ENCODE measurements at regions not wholly inside any gene's neighbourhood (a gene's known extent, or its start where the extent isn't known, plus 50 kb on each side); places are given as distances from the start of the nearest gene placed in this dataset.

DNA sequence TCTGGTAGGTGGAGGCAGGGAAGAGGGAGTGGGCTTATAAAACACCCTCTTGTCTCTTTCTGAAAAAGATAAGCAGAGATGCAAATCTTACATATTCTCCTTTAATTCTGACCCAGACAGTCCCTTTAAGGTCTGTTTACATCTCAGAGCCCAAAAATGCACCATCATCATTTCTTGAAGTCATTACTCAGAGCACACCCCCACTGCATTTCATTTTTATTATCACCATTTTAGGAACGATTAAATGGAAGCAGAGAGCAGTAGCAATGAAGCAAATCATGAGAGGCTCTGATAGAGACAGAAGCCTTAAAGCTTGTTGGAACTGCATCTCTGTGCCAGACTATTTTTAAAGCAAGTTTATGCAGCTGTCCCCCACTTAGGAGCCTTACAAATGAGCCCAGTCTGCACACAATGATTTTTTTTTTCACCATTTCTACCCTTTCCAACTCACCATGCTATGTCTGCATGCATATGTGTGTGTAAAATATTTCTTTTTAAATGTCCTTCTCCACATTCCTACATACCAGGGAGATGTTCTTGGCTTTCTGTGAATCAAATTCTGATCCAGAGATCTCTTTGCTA, 311.0 kb downstream of the GRIN2B start:
- no peak for DNase-seq

DNA sequence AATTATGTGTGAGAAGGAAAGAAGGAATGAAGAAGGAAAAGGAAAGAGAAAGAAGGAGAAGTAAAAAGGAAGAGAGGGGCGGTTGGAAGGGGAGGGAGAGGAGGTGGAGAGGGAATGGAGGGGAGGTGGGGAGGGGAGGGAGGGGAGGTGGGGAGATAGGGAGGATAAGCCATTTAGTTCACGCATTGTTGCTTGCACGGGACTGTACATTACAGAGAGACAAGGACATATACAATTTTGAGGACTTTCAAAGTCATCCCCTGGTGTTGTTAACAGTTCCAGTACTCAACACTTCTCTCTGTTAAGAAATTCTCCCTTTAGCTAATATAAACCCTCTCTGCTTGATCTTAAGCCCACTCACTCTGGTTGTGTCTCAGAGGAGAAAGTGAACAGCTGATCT, 312.5 kb downstream of the GRIN2B start:
- DNase-seq, result no peak

DNA sequence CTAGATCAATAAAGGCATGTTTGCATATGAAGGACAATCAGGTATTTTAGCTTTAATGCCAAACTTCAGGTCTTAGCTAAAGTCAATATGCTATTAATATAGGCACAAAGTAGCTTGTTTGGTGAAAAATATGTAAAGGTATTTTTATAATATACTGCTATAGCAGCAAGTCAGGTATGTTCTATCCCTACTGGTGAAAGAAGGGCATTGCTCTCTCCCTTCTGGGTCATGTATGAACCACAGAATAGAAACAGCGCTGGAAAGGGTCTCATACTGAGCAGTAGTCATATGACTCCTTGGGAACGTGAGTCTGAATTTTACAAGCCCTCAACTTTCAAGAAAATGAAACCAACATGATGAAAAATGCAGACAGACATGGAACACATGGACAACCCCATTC, 314.6 kb downstream of the GRIN2B start:
- DNase-seq, result no peak

DNA sequence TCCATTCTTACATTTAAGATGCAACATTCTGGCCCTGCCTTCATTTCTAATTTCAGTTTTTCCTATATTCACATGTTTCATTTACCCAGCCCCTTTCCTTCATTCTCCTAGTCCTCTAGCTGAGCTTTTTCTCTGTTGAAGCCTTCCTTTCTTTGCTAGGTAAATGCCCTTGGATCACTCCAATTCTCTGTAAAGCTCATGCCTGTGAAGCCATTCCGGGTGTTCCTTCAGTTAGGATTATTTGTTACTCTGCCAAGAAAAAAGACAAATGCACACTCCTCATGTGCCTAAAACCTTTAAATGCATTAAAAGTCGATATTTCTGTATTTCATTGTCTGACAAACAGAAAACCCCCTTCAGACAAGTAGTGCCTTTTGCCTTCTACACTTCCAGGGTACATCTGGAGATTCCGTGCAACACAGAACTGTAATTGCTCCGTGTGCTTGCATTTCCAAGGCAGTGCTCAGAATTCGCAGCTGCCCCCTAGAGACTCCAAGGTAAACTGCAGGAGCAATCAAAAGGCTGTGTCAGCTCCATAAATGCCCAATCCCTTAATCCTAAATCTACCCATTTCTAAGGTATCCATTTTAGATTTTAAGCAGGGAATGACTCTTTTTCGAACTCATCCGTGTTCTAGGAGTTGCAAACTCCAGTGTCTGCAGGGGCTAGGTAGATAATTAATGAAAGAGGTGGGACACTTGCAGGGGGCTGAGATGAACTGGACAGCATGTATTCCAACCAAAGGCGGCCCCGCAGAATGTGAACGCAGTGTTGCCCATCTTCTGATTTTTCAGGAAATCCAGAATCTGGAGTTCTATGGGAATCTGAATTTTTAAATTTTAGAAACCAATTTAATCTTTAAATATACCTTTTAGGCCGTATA, 320.2 kb downstream of the GRIN2B start:
- DNase-seq, result peak; percentile 32

DNA sequence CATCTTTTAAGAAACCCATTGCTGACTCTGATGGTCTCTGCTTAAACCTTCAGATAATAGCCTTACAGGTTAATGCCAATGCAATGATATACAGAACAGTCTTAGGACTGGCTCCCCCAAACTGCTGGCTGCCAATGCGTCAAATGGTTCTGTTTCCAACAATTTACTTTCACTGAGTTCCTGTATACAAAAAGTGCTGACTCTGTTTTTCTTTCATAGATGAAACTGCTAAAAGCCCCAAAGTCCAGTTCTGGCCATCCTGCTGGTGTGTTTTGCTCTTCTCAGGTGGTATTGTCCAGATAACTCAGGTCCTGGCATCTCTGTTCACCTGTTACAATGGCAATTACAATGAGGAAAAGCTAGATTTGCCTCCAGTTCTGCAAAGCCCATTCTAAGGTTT, 326.9 kb downstream of the GRIN2B start:
- DNase-seq, result no peak

DNA sequence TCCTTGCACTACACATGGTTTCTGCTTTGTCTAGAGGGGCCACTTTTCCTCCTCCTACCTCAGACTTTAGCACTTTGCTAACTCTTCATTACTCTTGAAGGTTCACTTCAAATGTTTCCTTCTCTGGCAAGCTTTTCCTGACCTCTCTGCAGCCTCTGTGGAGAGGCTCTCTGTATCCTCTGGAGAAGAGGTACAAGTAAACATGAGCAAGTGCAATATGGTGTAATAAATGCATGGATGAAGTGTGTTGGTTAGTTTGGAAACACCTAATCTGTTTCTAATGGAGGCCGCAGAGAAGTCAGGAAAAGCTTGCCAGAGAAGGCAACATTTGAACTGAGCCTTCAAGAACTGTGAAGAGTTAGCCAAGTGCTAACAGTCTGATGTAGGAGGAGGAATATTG, 329.3 kb downstream of the GRIN2B start:
- no peak for DNase-seq

DNA sequence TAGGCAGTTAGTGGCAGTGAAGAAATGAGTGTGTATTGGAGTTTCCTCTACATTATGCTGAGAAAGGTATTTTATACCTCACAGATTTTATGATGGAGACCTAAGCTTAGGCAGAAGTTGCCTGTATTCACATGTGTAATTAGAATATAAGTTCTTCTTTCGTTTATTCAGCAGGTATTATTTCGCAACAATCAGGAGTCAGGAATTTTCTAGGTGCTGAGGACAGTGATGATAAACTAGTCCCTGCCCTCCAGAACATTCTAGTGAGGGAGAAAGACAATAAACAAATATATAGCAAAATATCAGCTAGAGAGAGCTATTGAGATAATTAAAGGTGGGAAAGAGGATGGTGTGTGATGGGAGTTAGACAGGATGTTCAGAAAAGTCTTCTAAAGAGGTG, 345.7 kb downstream of the GRIN2B start:
- no peak for DNase-seq

DNA sequence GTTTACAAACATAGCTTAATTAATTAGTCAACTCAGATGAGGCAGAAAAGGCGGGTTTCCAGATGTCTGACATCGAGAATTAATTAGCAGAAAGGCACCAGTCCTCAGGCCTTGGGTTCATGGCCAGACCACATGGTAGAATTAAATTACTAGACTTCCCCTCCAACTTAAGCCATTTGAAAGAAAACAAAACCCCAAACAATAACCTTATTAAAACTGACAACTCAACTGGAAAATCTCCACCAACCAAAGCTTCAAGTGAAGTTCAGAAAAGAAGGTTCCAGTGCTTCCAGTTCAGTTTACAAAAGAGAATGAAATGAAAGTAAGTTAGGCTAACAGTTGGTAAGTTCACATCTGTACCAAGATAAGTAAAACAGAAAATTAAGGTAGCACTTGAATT, 349.5 kb downstream of the GRIN2B start:
- no peak for DNase-seq

DNA sequence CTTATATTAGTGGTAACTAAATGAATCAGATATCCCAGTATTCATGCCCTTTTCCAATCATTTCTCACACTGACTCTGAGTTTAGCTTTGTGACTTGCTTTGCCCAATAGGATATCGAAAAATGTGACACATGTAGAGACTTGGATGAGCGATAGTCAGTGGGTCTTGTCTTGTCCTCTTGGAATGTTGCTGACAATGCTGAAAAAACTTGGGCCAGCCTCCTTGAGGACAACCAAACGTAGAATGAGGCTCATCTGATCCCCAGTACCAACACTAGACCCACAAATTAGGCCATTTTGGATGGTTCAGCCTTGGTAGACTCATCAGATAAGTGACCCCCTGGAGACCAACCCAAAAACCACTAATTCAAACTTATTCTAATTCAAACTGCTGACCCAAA, 351.0 kb downstream of the GRIN2B start:
- no peak for DNase-seq

DNA sequence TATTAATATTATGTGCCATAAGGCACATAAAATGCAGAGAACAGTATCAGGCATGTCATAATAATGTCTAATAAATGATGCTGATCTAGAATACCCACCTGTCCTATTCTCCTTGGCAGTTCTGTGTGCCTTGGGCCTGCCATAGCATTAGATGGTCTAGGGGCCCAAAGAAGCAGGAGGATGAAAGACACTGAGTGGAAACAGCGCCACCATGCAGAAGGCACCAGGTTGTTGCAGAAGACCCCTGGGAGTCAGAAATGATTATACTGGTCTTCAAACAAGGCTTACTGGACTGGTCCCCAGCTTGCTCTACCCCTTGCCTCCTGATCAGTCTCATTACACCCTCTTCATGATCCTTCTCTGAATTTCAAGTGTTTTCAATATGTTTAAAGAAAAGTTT, 353.3 kb downstream of the GRIN2B start:
- no peak for DNase-seq

DNA sequence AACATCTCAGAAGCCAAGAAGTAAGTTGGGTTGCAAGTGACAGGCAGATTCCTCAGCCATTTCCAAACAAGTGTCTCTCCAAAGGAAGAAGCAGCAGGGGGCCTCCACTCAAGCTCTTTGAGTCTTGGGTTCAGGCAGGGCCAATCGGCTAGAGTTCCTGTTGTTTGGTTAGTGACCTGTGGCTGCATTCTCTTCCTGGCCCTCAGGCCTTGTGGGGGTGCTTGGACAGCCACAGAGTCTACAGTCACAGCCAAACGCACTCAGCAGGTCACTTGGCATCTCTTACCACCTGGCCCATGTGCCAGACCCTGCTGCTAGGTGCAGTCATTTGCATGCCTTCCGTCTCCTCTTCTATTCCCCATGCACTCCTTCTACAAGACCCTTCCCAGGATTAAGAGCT, 353.9 kb downstream of the GRIN2B start:
- DNase-seq, result no peak

DNA sequence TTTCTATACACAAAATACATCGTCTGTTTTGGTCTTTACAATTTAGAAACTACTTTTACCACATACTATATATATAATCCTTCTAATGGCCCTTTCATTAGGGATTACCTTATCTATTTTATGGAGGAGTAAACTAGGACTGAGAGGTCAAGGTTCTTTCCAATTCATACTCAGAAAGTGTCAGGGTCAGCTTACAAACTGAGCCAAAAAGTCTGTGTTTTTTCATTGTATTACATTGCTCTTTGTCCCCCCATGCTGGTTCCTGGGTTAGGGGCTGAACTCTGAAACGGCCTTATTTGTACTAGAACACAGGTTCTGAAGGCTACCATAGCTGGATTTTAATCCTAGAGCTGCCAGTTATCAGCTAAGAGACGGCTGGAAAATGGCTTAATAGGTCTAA, 368.1 kb downstream of the GRIN2B start:
- no peak for DNase-seq

DNA sequence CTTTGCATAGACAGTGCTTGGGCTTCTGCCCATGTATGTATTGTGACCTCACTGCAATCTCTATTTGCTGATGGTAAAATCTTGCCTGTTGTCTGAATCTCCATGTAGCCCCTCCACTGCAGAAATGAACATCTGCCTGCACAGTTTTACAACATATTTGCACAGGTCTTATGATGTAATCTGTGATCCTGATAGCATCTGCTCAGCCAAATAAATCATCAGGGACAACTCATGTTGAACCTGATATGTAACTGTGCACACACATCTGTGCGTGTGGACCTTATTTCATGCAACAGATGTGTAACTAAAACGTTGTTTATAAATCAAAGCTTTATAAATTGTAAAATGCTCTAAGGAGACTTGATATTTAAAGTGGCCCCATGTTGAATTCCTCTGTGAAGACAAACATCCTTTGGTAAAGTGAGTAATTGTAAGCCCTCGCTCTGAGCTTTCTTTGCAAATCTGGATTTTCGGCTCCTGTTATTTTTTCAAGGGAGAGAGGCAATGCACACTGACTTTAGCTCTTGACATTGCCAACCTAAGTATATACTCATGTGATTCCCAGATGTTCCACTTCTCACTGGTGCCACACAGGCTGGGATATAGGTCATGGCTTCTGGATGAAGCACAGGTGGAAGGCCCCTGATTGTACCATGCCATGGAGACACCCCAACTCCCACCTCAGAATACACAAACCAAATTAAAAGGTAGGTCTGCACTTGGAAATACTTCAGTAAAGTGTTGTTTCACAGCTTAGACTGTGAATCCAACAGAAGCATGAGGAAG, 371.3 kb downstream of the GRIN2B start:
- no peak for DNase-seq

DNA sequence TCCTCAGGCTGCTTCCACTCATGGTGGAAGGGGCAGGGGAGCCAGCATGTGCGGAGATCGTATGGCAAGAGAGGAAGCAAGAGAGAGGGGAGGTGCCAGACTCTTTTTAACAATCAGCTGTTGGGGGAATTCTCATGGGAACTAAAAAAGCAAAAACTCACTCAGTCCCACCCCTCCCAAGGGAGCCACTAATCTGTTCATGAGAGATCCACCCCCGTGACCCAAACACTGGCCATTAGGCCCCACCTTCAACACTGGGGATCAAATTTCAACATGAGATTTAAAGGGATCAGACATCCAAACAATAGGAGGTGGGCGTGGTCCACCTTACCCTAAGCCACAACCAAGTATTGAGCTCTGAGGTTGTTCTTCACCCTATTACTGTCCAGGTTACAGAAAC, 375.1 kb downstream of the GRIN2B start:
- no peak for DNase-seq

DNA sequence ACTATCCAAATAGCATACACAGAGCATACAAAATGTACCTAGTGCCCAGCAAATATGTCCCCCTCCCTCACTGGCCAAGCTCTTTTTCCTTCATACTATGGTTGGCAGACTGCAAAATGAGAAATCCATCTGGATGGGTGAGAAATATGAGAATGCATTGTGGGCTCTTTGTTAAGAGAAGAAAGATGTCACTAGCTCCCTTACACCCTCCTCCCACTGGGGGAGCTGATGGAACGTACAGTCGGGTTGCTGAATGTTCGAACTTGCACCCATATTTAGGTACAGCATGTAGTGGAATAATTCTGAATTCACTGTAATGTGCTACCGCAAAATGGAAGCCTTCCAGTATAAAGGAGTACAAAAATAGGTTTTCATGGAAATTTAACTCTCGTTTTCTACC, 377.4 kb downstream of the GRIN2B start:
- no peak for DNase-seq

DNA sequence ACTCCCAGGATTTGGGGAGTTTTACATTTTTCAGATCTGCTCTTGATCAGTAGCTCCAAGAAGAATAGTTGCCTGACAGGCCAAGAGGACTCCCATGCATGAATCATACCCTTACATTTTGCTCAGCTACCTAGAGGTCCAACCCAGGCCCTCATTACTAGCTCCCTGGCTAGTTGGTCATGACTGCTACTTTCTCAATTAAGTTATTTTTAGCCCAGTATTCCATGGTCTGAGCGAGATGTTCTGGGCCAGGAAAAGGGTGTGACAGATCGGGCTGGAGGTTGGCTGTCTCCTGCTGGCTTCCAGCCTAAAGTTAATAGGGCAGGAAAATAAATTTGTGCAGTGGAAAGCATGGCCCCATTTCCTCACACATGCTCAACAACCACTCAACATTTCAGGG, 379.2 kb downstream of the GRIN2B start:
- DNase-seq, result no peak

DNA sequence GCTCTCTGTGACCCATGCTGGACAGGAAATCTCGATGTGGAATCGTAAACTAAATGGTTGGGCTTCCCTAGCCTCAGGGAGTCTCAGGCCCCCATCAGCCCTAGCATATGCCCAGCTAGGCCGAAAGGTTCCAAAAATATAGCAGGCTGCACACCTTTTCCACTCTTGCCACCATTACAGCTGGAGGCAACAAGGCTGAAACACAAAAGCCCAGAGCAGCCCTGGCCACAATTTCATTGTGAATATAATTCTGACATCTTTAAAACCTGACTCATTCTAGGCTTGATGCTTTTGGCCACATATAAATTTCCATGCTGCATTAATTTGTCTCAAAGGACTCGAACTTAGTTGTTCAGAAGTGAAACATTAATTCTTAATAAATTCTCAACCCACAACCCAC, 382.2 kb downstream of the GRIN2B start:
- DNase-seq, result no peak

DNA sequence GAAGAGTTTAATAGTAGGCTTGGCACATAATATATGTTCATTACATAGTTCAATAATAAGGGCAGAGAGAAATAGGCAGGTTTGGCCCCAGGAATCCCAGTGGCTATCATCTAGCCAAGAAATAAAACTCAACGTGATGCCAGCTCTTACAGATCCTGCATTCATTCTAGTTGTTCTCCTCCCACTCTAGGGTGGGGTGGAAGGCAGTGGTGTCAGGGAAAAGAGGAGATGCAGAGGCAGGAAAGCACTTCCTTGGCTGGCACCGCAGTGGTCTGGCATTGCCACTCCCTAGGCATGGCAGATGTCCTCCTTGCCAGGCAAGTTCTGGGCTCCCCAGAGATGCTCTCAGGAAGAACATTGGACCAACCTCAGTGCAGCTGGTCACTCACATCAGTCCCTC, 383.6 kb downstream of the GRIN2B start:
- no peak for DNase-seq

DNA sequence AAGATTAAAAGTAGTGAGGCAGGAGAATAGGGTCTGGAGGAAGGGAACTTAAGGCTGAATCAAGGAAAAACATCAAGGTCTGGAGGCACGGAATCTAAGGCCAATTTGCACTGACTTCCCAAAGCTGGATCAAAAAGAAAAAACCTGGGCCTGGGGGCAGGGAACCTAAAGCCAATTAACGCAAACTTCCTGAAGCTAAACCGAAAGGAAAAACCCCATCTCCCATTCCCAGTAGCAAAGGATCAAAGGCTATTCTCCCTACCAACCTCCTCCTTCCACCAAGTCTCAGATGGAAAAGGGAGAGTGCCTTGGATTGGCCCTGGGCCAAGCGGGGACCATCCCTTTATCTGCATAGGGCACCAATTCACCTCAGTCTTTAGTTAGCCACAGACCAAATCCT, 384.2 kb downstream of the GRIN2B start:
- DNase-seq, result no peak

DNA sequence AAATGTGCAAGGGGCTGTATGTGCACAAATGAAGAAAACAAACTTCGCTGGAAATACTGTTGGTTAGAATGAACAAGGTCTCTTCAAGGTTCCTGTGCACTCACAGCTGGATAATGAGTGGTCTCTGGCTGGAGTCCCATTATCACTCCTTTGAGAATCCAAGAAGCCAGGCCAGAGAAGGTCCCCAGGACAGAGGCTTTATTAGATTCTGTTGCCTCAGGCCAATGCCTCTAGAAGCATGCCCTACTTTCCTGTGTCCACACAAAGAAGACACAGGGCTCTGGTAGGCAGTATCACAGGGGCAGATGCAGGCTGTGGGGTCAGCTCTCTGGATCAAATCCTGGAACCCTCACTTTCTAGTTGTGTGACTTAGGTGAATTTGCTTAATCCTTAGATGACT, 384.7 kb downstream of the GRIN2B start:
- no peak for DNase-seq

DNA sequence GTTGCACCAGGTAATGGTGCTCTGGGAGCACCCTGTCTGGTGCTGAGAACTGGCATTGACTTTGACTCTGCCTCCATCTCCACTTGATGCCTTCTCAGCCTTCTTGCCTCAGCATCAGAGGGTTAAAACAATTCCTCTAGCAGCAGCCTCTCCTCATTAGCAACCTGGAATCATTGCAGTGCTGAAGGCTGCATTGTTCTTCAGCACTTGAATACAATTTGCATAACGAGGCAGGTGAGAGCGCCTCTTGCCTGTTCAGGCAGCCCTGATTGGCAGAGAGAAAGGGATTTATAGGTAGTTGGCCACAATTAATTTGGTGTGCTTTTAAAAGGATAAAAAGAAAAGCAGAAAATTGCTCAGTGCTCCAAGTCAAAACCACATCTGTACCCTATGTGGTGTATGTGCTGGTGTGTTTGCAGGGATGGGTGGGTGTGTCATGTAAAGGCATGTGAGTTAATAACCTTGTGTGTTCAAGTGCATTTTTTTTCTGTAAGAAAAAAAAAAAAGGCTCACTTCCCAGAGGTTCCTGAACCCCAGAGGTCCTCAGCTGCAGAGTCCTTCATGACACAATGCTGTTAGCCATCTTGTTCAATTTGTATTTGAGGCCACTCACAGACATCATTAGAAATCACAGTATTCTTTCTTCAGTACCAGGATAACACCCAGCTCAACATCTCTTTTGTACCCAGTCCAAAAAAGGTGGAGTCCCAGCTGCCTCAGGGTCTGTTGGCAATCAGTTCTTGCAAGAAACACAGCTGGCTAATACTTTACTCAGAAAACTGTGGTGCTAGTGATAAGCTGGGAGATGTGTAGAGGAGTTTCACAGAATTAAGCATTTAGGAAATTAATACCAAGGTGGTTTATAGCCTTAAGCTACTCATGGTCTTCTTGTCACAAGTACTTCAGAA, 385.6 kb downstream of the GRIN2B start:
- no peak for DNase-seq

DNA sequence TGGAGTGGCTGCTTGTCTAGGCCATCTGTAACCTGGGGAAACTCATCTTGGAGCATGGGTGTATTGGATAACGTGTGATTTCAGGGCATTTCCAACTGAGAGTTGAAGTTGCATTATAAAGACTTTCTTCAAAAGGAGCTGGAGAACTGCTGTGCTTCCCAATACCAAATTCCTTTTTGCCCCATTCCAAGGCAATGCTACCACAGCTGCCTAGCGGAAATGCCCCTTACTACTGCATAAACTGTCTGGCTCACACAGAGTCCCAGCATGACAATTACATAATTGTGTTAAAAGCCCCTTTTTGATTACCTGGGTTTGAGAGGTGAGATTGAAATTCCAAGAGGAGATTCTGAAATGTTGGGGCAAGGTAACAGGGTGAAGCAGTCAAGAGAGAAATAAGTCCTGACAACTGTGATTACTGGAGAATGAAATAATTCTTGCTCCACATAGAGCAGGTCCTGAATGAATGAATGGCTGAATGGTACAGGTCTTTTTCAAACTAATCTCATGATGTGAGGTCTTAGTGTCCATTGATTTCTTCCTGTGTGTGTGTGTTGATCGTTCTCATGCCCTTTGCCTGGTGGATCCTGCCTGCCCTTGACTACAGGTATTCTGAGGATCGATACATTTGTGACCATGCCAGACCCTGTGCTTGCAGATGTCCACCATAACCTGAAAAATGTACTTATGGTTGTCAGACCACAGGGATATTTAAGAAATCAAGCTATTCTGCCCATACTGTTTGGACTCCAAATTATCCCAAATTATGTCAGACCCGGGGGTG, 386.5 kb downstream of the GRIN2B start:
- DNase-seq, result no peak

All from activated CD4-positive, alpha-beta T cell treated with anti-CD3 and anti-CD28 coated beads, Interleukin-2, amount 50 U/mL, for 16 hours (primary cell).